Natural killer cell (primary cell): ENCODE measurements at regions not wholly inside any gene's neighbourhood (a gene's known extent, or its start where the extent isn't known, plus 50 kb on each side); places are given as distances from the start of the nearest gene placed in this dataset.

ENCODE experiments used
- ATAC-seq, 3 donors: fragments of 150-1000 bp in 2 of 3; fragments of 200-7000 bp in 1 of 3; cut with Tn5 transposase; 1 replicate in 1 of 3; 2 replicates in 2 of 3; pipeline ENCODE4 v1.10.0; 2021; ENCODE audit warnings: mild to moderate bottlenecking in 2 of 3, moderate library complexity in 2 of 3
- DNase-seq, 2 donors: peaks; one replicate each; pipeline versions ENCODE4 v3.0.0 to v3.0.0-alpha.2; 2013 to 2021; ENCODE audit warnings: mixed read lengths in 1 of 2
- H3K27ac ChIP-seq: one replicate; pipeline ENCODE4 v1.5.1; 2013; ENCODE audit warnings: mild to moderate bottlenecking, low read length
- H3K27me3 ChIP-seq: one replicate; pipeline ENCODE4 v1.6.1; 2013; ENCODE audit warnings: low read length; ENCODE audit not compliant: control insufficient read depth, insufficient read depth
- H3K36me3 ChIP-seq: one replicate; pipeline ENCODE4 v1.6.1; 2013; ENCODE audit warnings: low read length; ENCODE audit not compliant: control insufficient read depth, insufficient read depth
- H3K4me1 ChIP-seq: one replicate; pipeline ENCODE4 v1.6.1; 2013; ENCODE audit warnings: low read length; ENCODE audit not compliant: control insufficient read depth, insufficient read depth
- H3K4me3 ChIP-seq: one replicate; pipeline ENCODE4 v1.5.1; 2013; ENCODE audit warnings: low read length
- H3K9me3 ChIP-seq: one replicate; pipeline ENCODE4 v1.6.1; 2013; ENCODE audit warnings: low read length; ENCODE audit not compliant: control insufficient read depth, insufficient read depth
- H3K27ac Mint-ChIP-seq, 2 donors: one replicate each; pipeline ENCODE4 v1.8.0; 2022; ENCODE audit warnings: mild to moderate bottlenecking in 2 of 2, mixed read lengths in 2 of 2, moderate library complexity in 1 of 2
- H3K27me3 Mint-ChIP-seq, 2 donors: one replicate each; pipeline ENCODE4 v1.8.0; 2022; ENCODE audit warnings: low read depth in 2 of 2, mixed read lengths in 2 of 2
- H3K36me3 Mint-ChIP-seq: one replicate; pipeline ENCODE4 v1.8.0; 2022; ENCODE audit warnings: mixed read lengths
- H3K4me1 Mint-ChIP-seq, 2 donors: one replicate each; pipeline ENCODE4 v1.8.0; 2022; ENCODE audit warnings: mixed read lengths in 2 of 2
- H3K4me3 Mint-ChIP-seq: one replicate; pipeline ENCODE4 v1.8.0; 2022; ENCODE audit warnings: mild to moderate bottlenecking, moderate library complexity, mixed read lengths
- H3K9me3 Mint-ChIP-seq, 2 donors: one replicate each; pipeline ENCODE4 v1.8.0; 2022; ENCODE audit warnings: mixed read lengths in 2 of 2
- WGBS: methylation state at CpG from one replicate; pipeline ENCODE4 v1.1.7; 2013; ENCODE audit warnings: missing lambda C conversion rate; ENCODE audit not compliant: insufficient coverage; 5-methylcytosine and 5-hydroxymethylcytosine counted together
- intact Hi-C: fragments of 100-400 bp; cut with micrococcal nuclease; formaldehyde crosslinking; loops from one replicate; pipeline ENCODE4 v1.14.2; 2022
- TF ChIP-seq, protein P1 (sequence below): fragments of 200-600 bp; IDR thresholded peaks from one replicate; pipeline ENCODE4 v1.8.0; 2022; ENCODE audit warnings: antibody characterized with exemption

DNA sequence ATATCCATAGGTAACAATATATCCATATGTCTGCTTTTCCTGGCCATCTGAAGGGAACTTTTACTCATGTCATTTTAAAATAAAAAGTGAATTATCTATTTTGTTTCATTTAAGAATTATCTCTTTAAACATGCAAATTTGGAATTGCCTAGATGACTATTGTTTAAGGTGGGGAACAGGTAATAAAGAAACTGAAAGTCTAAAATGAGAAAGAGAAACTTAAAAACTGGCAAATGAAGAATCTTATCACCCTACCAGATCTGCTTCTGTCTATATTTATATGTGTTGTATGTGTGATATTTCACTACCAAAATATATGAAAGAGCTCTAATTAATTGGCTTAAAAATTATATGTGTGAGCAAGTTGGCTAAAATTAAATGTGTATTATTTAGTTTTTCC, 243.2 kb upstream of the KCNH7 start:
- intact Hi-C loops: no loop called here
- Mint-ChIP-seq H3K27me3 (no peaks in the 10 kb centered on the region), H3K27ac (no peak overlapping the region)

DNA sequence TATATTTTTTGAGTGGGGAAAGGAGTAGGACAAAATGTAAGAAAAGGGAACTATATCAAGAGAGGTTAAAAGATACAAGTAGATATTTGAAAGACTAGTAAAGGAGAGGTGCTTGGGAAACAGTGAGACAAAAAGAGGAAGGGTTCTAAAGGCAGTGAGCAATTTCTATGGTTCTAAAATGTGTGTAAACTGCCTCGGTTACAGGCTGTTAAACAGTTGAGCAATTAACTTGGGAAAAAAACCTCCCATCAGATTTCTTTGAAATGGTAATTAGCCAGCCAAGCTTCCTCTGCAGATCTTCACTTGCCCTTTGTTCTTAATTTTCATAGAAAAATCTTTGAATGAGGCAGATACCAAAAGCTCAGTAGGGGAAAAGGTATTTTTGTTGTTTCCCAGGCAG, 238.7 kb upstream of the KCNH7 start:
- H3K27ac Mint-ChIP-seq: no peak overlapping the region
- no peaks in the 10 kb centered on the region for H3K4me1 ChIP-seq
- no CpG with 5 or more reads among the region's 1 CpG for WGBS

More for the DNA sequence above, 243.2 kb upstream of the KCNH7 start:
- H3K27ac ChIP-seq: no peak overlapping the region
- ATAC-seq: no peak
- H3K4me3 ChIP-seq: no peak overlapping the region
- peaks cover 10% of the 10 kb centered on the region for H3K36me3 Mint-ChIP-seq
- H3K4me3 Mint-ChIP-seq: no peak overlapping the region
- no peaks in the 10 kb centered on the region for H3K4me1 ChIP-seq
- DNase-seq: no peak
- TF ChIP-seq, protein P1, sequence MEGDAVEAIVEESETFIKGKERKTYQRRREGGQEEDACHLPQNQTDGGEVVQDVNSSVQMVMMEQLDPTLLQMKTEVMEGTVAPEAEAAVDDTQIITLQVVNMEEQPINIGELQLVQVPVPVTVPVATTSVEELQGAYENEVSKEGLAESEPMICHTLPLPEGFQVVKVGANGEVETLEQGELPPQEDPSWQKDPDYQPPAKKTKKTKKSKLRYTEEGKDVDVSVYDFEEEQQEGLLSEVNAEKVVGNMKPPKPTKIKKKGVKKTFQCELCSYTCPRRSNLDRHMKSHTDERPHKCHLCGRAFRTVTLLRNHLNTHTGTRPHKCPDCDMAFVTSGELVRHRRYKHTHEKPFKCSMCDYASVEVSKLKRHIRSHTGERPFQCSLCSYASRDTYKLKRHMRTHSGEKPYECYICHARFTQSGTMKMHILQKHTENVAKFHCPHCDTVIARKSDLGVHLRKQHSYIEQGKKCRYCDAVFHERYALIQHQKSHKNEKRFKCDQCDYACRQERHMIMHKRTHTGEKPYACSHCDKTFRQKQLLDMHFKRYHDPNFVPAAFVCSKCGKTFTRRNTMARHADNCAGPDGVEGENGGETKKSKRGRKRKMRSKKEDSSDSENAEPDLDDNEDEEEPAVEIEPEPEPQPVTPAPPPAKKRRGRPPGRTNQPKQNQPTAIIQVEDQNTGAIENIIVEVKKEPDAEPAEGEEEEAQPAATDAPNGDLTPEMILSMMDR: no peak
- H3K4me1 Mint-ChIP-seq: no peaks in the 10 kb centered on the region
- H3K27me3 ChIP-seq: no peaks in the 10 kb centered on the region
- no peaks in the 10 kb centered on the region for H3K36me3 ChIP-seq
- H3K9me3 ChIP-seq: no peaks in the 10 kb centered on the region
- peaks cover 14 to 19% of the 10 kb centered on the region in 2 donors for H3K9me3 Mint-ChIP-seq

GRCh38 chr2:163066085-163066484, 227.5 kb upstream of the KCNH7 start:
- Mint-ChIP-seq H3K36me3 (no peaks in the 10 kb centered on the region), H3K27ac (no peak overlapping the region), H3K4me3 (no peak overlapping the region), H3K27me3 (no peaks in the 10 kb centered on the region), H3K4me1 (no peaks in the 10 kb centered on the region), H3K9me3 (peaks cover 6 to 7% of the 10 kb centered on the region in 2 donors)
- no peaks in the 10 kb centered on the region for H3K36me3 ChIP-seq
- no peaks in the 10 kb centered on the region for H3K4me1 ChIP-seq
- peaks cover 3% of the 10 kb centered on the region for H3K9me3 ChIP-seq
- no peak overlapping the region for H3K4me3 ChIP-seq
- intact Hi-C loops: no loop called here
- no peak for DNase-seq
- no peak for ATAC-seq
- TF ChIP-seq, protein P1: no peak
- no peaks in the 10 kb centered on the region for H3K27me3 ChIP-seq
- no peak overlapping the region for H3K27ac ChIP-seq

More for the DNA sequence above, 238.7 kb upstream of the KCNH7 start:
- H3K27ac ChIP-seq: no peak overlapping the region
- Mint-ChIP-seq H3K9me3 (peaks cover 7 to 13% of the 10 kb centered on the region in 2 donors), H3K4me1 (no peaks in the 10 kb centered on the region), H3K4me3 (no peak overlapping the region), H3K36me3 (no peaks in the 10 kb centered on the region), H3K27me3 (no peaks in the 10 kb centered on the region)
- H3K9me3 ChIP-seq: no peaks in the 10 kb centered on the region
- H3K4me3 ChIP-seq: no peak overlapping the region
- no peaks in the 10 kb centered on the region for H3K27me3 ChIP-seq
- no peaks in the 10 kb centered on the region for H3K36me3 ChIP-seq
- ATAC-seq (no peak), DNase-seq (no peak)
- TF ChIP-seq, protein P1: no peak
- intact Hi-C loops: no loop called here

GRCh38 chr2:163062524-163062923, 224.0 kb upstream of the KCNH7 start:
- H3K4me1 ChIP-seq: no peaks in the 10 kb centered on the region
- peaks cover 6 to 8% of the 10 kb centered on the region in 2 donors for H3K9me3 Mint-ChIP-seq
- no peak overlapping the region for H3K27ac ChIP-seq
- H3K9me3 ChIP-seq: peaks cover 3% of the 10 kb centered on the region
- WGBS: 68% methylated on average over 2 of the region's 3 CpGs
- intact Hi-C loops: no loop called here
- no peak for DNase-seq
- H3K36me3 Mint-ChIP-seq: no peaks in the 10 kb centered on the region
- H3K4me3 Mint-ChIP-seq: no peak overlapping the region
- H3K36me3 ChIP-seq: no peaks in the 10 kb centered on the region
- no peak for ATAC-seq
- H3K27me3 Mint-ChIP-seq: no peaks in the 10 kb centered on the region
- no peaks in the 10 kb centered on the region for H3K27me3 ChIP-seq
- H3K4me1 Mint-ChIP-seq: no peaks in the 10 kb centered on the region
- H3K27ac Mint-ChIP-seq: no peak overlapping the region
- TF ChIP-seq, protein P1: no peak
- H3K4me3 ChIP-seq: no peak overlapping the region
